Aorta (tissue), 5 donors: ENCODE measurements at regions not wholly inside any gene's neighbourhood (a gene's known extent, or its start where the extent isn't known, plus 50 kb on each side); places are given as distances from the start of the nearest gene placed in this dataset.

Experiments used
- ATAC-seq: fragments of 200-7000 bp; cut with Tn5 transposase; one replicate; pipeline ENCODE4 v1.9.1; 2022; ENCODE audit warnings: moderate library complexity; ENCODE audit not compliant: low FRiP score
- DNase-seq, 2 donors: peaks; one replicate each; pipeline ENCODE4 v3.0.0-alpha.2; 2020
- H3K27ac ChIP-seq, 2 donors: one replicate each; pipeline ENCODE4 v1.5.1; 2013; ENCODE audit warnings: low read length in 2 of 2, mild to moderate bottlenecking in 2 of 2, moderate library complexity in 2 of 2, control low read depth in 1 of 2, inconsistent platforms in 1 of 2, low read depth in 1 of 2
- H3K27me3 ChIP-seq, 2 donors: one replicate each; pipeline ENCODE4 v1.6.1; 2013; ENCODE audit warnings: control low read depth in 1 of 2, low read length in 1 of 2, mild to moderate bottlenecking in 1 of 2, moderate library complexity in 1 of 2; ENCODE audit not compliant: insufficient read depth in 2 of 2, control insufficient read depth in 1 of 2
- H3K36me3 ChIP-seq, 2 donors: one replicate each; pipeline ENCODE4 v1.6.1; 2013; ENCODE audit warnings: control low read depth in 1 of 2, low read length in 1 of 2, mild to moderate bottlenecking in 1 of 2; ENCODE audit not compliant: insufficient read depth in 2 of 2, control insufficient read depth in 1 of 2
- H3K4me1 ChIP-seq, 2 donors: one replicate each; pipeline ENCODE4 v1.6.1; 2013; ENCODE audit warnings: low read length in 2 of 2, control low read depth in 1 of 2, mild to moderate bottlenecking in 1 of 2, moderate library complexity in 1 of 2; ENCODE audit not compliant: insufficient read depth in 2 of 2, control insufficient read depth in 1 of 2
- H3K4me3 ChIP-seq, 2 donors: one replicate each; pipeline ENCODE4 v1.5.1; 2013; ENCODE audit warnings: low read length in 2 of 2, control low read depth in 1 of 2, mild to moderate bottlenecking in 1 of 2
- H3K9me3 ChIP-seq: one replicate; pipeline ENCODE4 v1.6.1; 2013; ENCODE audit warnings: mild to moderate bottlenecking, low read length; ENCODE audit not compliant: control insufficient read depth
- WGBS, 2 donors: extraction: QIAGEN DNeasy Blood & Tissue Kit; methylation state at CpG; one replicate each; pipeline ENCODE4 v1.1.7; 2013; 5-methylcytosine and 5-hydroxymethylcytosine counted together
- intact Hi-C, 2 donors: fragments of 100-400 bp; cut with DNase I; formaldehyde crosslinking; loops; one replicate each; pipeline versions ENCODE4 v1.14.2 to v1.15.0; 2022
- donor health status: healthy with polysubstance abuse.
- donor health status: Bipolar disorder and iron deficiency.
- donor health status: DM: no; HTN: no; CAD: no.
- donor health status: DM: no; HTN: no; CAD: no.
- donor health status: DM: yes; HTN: yes; CAD: no.

GRCh38 chr7:23944131-23944530 lies 234.1 kb downstream of the STK31 start:
- H3K36me3 ChIP-seq, result no peaks in the 10 kb centered on the region
- H3K27me3 ChIP-seq, result no peaks in the 10 kb centered on the region
- no peak overlapping the region for H3K4me3 ChIP-seq
- H3K9me3 ChIP-seq, result peaks cover 4% of the 10 kb centered on the region
- intact Hi-C loops, result no loop called here
- no peak overlapping the region for H3K27ac ChIP-seq
- ATAC-seq (no peak), DNase-seq (no peak)
- no peaks in the 10 kb centered on the region for H3K4me1 ChIP-seq
- 90% methylated on average over 2 of the region's 2 CpGs for WGBS, 2 donors

- DNase-seq (no peak), ATAC-seq (no peak)
- peaks cover 4% of the 10 kb centered on the region for H3K9me3 ChIP-seq
- H3K27me3 ChIP-seq, result no peaks in the 10 kb centered on the region
- H3K27ac ChIP-seq, result no peak overlapping the region
- H3K4me3 ChIP-seq, result no peak overlapping the region
- H3K4me1 ChIP-seq, result no peaks in the 10 kb centered on the region
- intact Hi-C loops, result no loop called here
- H3K36me3 ChIP-seq, result no peaks in the 10 kb centered on the region
These were observed 235.5 kb downstream of the STK31 start for GRCh38 chr7:23945472-23945871.

- no peaks in the 10 kb centered on the region for H3K4me1 ChIP-seq
These were observed 245.1 kb downstream of the STK31 start for GRCh38 chr7:23955145-23955544.

DNA sequence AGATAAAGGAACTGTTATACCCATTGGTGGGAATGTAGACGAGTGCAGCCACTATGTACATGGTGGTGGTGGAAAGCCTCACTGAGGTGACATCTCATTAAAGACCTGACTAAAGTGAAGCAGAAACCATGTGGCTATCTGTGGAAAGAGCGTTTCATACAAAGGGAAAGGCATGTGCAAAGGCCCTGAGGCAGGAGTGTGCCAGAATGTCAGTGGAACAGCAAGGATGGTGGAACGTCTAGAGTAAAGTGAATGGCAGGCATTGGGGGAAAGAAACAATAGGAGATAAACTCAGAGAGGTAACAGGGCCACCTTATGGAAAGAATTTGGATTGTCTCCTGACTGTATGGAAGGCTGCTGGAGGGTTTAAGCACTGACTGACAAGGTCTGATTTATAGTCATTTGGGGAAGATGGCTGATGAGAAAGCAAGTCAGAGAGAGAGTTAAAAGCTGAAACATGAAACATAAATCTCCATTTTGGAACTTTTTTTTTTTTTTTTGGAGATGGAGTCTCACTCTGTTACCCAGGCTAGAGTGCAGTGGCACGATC lies 245.7 kb downstream of the STK31 start:
- no peak for ATAC-seq
- Histone ChIP-seq H3K4me3 (no peak overlapping the region), H3K27me3 (no peaks in the 10 kb centered on the region), H3K27ac (no peak overlapping the region), H3K36me3 (no peaks in the 10 kb centered on the region), H3K9me3 (no peaks in the 10 kb centered on the region), H3K4me1 (no peaks in the 10 kb centered on the region)
- intact Hi-C loops, result no loop called here
- 76% methylated on average over 4 of the region's 4 CpGs for WGBS, 2 donors
- DNase-seq, result no peak

More at GRCh38 chr7:23955145-23955544, 245.1 kb downstream of the STK31 start:
- Histone ChIP-seq H3K27ac (no peak overlapping the region), H3K27me3 (no peaks in the 10 kb centered on the region), H3K4me3 (no peak overlapping the region), H3K9me3 (no peaks in the 10 kb centered on the region), H3K36me3 (no peaks in the 10 kb centered on the region)
- DNase-seq (no peak), ATAC-seq (no peak)
- intact Hi-C loops, result no loop called here

GRCh38 chr7:23956772-23957576 lies 247.0 kb downstream of the STK31 start:
- ATAC-seq, result no peak
- intact Hi-C loops, result no loop called here
- WGBS, 2 donors, result 20 to 22% methylated on average over 10 of the region's 10 CpGs
- Histone ChIP-seq H3K27ac (no peak overlapping the region), H3K4me1 (no peaks in the 10 kb centered on the region), H3K36me3 (no peaks in the 10 kb centered on the region), H3K9me3 (no peaks in the 10 kb centered on the region), H3K4me3 (no peak overlapping the region), H3K27me3 (no peaks in the 10 kb centered on the region)
- no peak for DNase-seq

DNA sequence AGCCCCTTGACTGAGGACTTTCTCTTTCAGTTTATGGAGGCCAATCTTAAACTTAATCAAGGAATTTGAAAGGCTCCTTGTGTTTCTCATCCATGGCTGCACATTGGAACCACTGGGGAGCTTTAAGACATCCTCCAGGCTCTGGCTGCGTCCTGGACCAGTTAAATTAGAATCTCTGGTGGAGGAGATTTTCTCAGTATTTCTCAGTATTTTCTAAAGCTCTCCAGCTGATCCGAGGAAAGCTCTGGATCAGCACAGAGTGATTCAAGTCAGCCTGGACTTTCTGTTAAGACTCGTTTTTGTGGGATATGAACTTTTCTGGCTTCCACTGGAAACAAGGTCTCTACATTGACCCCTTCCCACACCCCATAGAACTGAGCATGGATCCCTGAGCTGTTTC lies 249.8 kb downstream of the STK31 start:
- H3K4me3 ChIP-seq, result no peak overlapping the region
- H3K36me3 ChIP-seq, result no peaks in the 10 kb centered on the region
- DNase-seq, result no peak
- 59 to 63% methylated on average over 3 of the region's 3 CpGs for WGBS, 2 donors
- H3K27me3 ChIP-seq, result no peaks in the 10 kb centered on the region
- H3K9me3 ChIP-seq, result no peaks in the 10 kb centered on the region
- H3K27ac ChIP-seq, result no peak overlapping the region
- ATAC-seq, result no peak
- intact Hi-C loops, result no loop called here
- H3K4me1 ChIP-seq, result no peaks in the 10 kb centered on the region

GRCh38 chr7:23960361-23960760 lies 250.3 kb downstream of the STK31 start:
- no peaks in the 10 kb centered on the region for H3K9me3 ChIP-seq
- DNase-seq (no peak), ATAC-seq (no peak)
- no peak overlapping the region for H3K27ac ChIP-seq
- H3K4me1 ChIP-seq, result no peaks in the 10 kb centered on the region
- intact Hi-C loops, result no loop called here
- WGBS, 2 donors, result 64 to 68% methylated on average over 2 of the region's 2 CpGs
- no peaks in the 10 kb centered on the region for H3K27me3 ChIP-seq
- no peak overlapping the region for H3K4me3 ChIP-seq
- no peaks in the 10 kb centered on the region for H3K36me3 ChIP-seq

DNA sequence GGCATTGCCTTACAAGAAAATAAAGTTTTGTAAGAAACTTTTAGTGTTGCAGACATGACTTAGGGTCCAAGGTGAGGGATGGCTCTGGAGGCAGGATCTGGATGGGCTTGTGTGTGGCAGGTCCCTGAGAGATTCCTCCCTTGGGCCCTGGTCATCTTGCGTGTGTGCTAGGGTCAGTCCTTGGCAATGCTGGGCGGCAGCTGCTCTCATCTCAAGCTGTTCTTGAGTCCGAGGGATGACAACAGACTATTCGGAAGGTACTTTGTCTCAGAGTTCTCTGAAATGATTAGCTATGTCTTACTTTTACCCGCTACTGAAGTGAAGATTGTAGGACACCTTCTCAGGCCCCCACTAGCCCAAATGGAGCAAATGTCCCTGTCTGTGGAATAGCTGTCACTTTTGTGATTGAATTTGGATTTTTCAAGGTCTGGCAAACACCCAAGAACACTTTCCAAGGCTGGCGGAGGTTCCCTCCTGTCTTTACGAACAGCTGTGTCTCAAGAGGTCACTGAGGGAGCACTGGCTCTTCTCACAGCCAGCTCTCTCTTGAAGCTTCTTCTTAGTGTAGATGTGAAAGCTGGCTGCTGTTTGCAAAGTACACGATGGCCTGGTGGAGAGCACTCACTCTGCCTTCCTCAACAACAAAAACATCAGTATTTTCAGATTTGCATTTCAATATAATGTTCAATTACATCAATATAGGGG lies 253.6 kb downstream of the STK31 start:
- Histone ChIP-seq H3K27ac (no peak overlapping the region), H3K4me3 (no peak overlapping the region), H3K4me1 (no peaks in the 10 kb centered on the region), H3K36me3 (no peaks in the 10 kb centered on the region), H3K9me3 (no peaks in the 10 kb centered on the region), H3K27me3 (no peaks in the 10 kb centered on the region)
- DNase-seq (no peak), ATAC-seq (no peak)
- 66% methylated on average over 8 of the region's 8 CpGs for WGBS, 2 donors
- intact Hi-C loops, result no loop called here

DNA sequence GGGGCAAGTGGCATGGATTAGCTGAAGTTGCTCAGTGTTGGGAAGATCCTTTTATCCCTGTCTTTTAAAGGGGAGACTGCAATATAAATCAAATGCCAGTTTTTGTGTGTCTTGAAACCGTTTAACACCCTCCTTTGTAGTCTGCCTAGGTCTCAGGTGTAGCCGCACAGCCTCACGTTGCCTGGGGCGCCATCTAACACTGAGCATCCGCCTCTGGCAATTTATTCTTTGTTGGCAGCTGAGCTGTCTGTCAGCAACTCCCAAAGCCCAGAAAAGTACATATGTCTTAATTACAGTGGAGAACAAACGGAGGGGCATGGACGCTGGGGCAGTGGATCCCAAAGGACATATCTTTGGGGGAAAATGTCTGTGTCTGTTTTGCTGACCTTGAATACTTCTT lies 254.7 kb downstream of the STK31 start:
- no peak overlapping the region for H3K4me3 ChIP-seq
- H3K27ac ChIP-seq, result no peak overlapping the region
- DNase-seq, result no peak
- intact Hi-C loops, result no loop called here
- H3K27me3 ChIP-seq, result no peaks in the 10 kb centered on the region
- H3K36me3 ChIP-seq, result no peaks in the 10 kb centered on the region
- no peak for ATAC-seq
- H3K9me3 ChIP-seq, result no peaks in the 10 kb centered on the region
- H3K4me1 ChIP-seq, result no peaks in the 10 kb centered on the region
- WGBS, 2 donors, result 34 to 47% methylated on average over 7 of the region's 7 CpGs
